ENCODE measurements at regions not wholly inside any gene's neighbourhood (a gene's known extent, or its start where the extent isn't known, plus 50 kb on each side); places are given as distances from the start of the nearest gene placed in this dataset.

DNA sequence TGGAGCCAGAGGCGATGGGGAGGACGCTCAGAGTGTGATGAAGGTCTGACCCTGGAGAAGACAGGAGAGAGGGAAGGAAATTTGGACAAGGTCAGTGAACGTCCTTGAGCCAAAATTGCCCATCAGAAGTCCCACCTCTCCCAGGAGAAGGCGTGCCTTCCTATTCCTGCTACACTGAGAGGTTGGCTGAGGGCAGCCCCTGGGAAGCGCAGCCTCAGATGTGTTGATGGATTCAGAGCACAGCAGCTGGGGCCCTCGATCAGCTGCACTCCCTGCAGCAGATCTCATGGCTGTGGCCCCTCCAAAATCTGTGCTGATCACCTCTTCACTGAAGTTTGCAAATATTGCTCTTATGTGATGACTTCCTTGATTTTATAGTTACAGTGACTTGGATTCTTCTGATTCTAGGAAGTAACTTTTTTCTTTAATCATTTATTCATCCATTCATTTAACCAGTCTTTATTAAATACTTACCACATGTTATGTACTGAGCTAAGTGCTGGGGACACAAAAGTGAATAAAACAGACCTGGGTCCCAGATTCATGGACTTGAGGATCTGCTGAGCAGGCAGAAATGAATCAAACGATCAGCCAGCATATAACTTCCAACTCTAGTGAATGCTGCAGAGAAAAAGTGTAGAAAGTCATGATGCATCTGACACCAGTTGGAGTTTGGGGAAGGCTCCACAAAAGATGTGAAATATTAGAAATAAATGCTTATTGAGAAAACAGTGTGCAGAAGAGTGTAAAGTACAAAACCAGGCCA lies 69.6 kb upstream of the ARMC2 start:
- intact Hi-C loops (cut with DNase I), result no loop called here
- 85 to 89% (median 86%) methylated on average over 7 of the region's 7 CpGs for WGBS, 3 donors

DNA sequence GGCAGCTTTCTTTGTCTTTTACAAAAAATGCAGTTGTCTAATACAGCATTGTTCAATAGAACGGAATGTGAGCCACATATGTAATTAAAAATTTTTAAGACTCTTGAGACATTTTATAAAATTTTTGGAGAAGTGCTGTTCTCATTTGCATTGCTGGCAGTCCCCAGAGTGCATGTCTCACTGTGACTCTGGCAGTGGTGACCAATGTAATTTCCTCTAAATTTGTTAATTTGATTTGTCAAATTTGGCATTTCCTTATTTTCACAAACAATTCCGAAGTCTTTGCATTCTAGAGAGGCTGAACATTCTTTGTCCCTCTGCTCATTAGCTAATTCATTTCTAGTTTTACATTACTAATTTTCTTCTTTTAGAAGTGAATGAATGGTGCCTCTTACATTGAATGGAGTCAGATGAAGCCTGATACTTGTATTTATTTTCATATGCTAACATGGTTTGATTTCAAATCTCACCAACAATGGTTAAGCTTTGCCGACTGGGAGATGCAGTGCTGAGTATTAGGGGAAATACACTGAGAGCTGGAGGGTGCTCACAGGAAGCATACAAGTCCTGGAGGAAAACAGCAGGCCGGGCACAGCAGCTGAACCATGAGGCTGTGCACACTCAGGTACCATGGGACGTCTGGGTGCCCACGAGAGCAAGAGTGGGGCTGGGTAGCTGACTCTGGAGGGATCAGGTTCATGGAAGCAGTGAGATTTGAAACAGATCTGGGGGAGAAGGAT lies 68.5 kb upstream of the ARMC2 start:
- H3K27ac ChIP-seq, result no peak overlapping the region
- TF ChIP-seq, protein P1, sequence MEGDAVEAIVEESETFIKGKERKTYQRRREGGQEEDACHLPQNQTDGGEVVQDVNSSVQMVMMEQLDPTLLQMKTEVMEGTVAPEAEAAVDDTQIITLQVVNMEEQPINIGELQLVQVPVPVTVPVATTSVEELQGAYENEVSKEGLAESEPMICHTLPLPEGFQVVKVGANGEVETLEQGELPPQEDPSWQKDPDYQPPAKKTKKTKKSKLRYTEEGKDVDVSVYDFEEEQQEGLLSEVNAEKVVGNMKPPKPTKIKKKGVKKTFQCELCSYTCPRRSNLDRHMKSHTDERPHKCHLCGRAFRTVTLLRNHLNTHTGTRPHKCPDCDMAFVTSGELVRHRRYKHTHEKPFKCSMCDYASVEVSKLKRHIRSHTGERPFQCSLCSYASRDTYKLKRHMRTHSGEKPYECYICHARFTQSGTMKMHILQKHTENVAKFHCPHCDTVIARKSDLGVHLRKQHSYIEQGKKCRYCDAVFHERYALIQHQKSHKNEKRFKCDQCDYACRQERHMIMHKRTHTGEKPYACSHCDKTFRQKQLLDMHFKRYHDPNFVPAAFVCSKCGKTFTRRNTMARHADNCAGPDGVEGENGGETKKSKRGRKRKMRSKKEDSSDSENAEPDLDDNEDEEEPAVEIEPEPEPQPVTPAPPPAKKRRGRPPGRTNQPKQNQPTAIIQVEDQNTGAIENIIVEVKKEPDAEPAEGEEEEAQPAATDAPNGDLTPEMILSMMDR (IDR thresholded peaks at IDR 0.05), result no peak
- TF ChIP-seq POLR2A (IDR thresholded peaks at IDR 0.05), result no peak
- TF ChIP-seq EP300 (IDR thresholded peaks at IDR 0.05), result no peak

More for the DNA sequence above, 69.6 kb upstream of the ARMC2 start:
- no peak overlapping the region for H3K4me3 ChIP-seq
- H3K27ac ChIP-seq, result no peak overlapping the region
- no peaks in the 10 kb centered on the region for H3K4me1 ChIP-seq (ENCODE audit: insufficient read depth)
- no peaks in the 10 kb centered on the region for H3K9me3 ChIP-seq
- DNase-seq, result no peak
- TF ChIP-seq, protein P1 (IDR thresholded peaks at IDR 0.05), result no peak
- TF ChIP-seq POLR2A (IDR thresholded peaks at IDR 0.05) (no peak), EP300 (IDR thresholded peaks at IDR 0.05) (no peak)
- no peaks in the 10 kb centered on the region for H3K27me3 ChIP-seq
- H3K36me3 ChIP-seq, result no peaks in the 10 kb centered on the region

DNA sequence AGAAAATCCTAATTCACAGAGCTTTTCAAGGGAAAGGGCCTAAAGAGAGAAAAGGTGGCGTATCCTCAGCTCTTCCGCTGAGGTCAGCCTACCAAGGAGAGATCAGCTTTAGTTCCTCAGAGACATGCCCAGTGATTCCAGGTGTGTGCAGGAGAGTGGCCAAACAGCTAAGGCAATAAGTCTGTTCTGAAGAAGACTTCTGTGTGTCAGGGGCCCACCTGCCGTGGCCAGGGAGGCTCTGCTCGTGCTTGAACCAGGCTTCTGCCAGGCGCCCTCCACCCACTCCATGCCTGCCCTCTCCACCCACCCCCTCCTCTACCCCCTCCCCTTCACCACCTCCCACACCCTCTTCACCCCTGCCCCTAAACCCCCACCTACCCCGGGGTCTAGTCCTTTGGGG lies 67.4 kb upstream of the ARMC2 start:
- TF ChIP-seq EP300 (IDR thresholded peaks at IDR 0.05), result no peak
- TF ChIP-seq, protein P1 (IDR thresholded peaks at IDR 0.05), result no peak
- no peak for TF ChIP-seq POLR2A (IDR thresholded peaks at IDR 0.05)
- H3K4me1 ChIP-seq (ENCODE audit: insufficient read depth), result no peaks in the 10 kb centered on the region
- H3K9me3 ChIP-seq, result no peaks in the 10 kb centered on the region
- intact Hi-C loops (cut with DNase I), result loop anchor here (5.0 to 10.0 kb wide), 5 partner anchors 218 to 927 kb away; partner anchors contain the start of gene FOXO3 (in 2 of the 4)
- no peaks in the 10 kb centered on the region for H3K36me3 ChIP-seq
- H3K27ac ChIP-seq, result no peak overlapping the region
- H3K27me3 ChIP-seq, result no peaks in the 10 kb centered on the region
- WGBS, 3 donors, result 86 to 87% (median 87%) methylated on average over 6 of the region's 6 CpGs
- H3K4me3 ChIP-seq, result no peak overlapping the region
- no peak for DNase-seq

More for the DNA sequence above, 68.5 kb upstream of the ARMC2 start:
- Histone ChIP-seq H3K9me3 (no peaks in the 10 kb centered on the region), H3K36me3 (no peaks in the 10 kb centered on the region), H3K27me3 (no peaks in the 10 kb centered on the region), H3K4me1 (ENCODE audit: insufficient read depth) (no peaks in the 10 kb centered on the region), H3K4me3 (no peak overlapping the region)
- WGBS, 3 donors, result 79 to 85% (median 83%) methylated on average over 6 of the region's 6 CpGs
- intact Hi-C loops (cut with DNase I), result loop anchor here (5.0 to 10.0 kb wide), 5 partner anchors 217 to 928 kb away; partner anchors contain the start of gene FOXO3 (in 2 of the 4)
- DNase-seq, result no peak

DNA sequence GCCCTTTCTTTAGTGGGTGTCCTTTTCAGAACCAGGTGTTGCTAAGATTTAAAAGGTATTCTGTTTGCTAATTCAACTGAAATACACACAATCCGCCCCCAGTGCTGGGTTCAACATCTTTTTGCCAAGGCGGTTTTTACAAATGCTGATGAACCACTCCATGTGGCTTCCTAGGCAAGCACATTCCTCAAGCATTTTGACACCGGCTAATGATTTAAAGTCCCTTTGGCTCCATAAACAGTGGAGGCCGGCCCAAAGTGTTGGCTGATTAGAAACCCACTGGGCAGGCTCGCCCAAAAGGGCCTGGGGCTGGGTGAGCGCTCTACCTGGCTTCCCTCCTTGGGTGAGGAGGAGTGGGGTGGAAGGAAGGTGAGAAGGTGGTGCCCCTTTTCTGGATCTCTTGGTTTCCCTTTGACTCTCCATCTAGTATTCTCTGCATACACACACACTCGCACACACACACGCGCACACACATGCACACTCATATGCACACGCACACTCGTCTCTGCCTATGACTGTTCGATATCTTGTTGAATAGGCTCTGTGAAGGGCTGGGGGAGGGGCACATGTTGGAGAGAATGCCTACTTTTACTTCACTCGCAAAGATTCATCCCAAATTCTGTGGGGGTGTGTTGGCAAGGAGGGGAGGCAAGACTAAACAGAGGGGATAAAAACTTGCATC lies 66.7 kb upstream of the ARMC2 start:
- WGBS, 3 donors, result 23 to 29% (median 27%) methylated on average over 13 of the region's 13 CpGs
- intact Hi-C loops (cut with DNase I), result loop anchor here (5.0 to 10.0 kb wide), 5 partner anchors 219 to 926 kb away; partner anchors contain the start of gene FOXO3 (in 2 of the 4)
- Histone ChIP-seq H3K9me3 (no peaks in the 10 kb centered on the region), H3K27ac (no peak overlapping the region), H3K4me3 (peak overlapping the region; percentile 28), H3K4me1 (ENCODE audit: insufficient read depth) (no peaks in the 10 kb centered on the region), H3K36me3 (no peaks in the 10 kb centered on the region), H3K27me3 (no peaks in the 10 kb centered on the region)
- peak in 3 of 5 donors; percentile 27 to 37 (median 35) for DNase-seq
- TF ChIP-seq, protein P1 (IDR thresholded peaks at IDR 0.05), result no peak
- TF ChIP-seq POLR2A (IDR thresholded peaks at IDR 0.05), result no peak
- TF ChIP-seq EP300 (IDR thresholded peaks at IDR 0.05), result no peak
